ENCODE measurements at regions not wholly inside any gene's neighbourhood (a gene's known extent, or its start where the extent isn't known, plus 50 kb on each side); places are given as distances from the start of the nearest gene placed in this dataset.

DNA sequence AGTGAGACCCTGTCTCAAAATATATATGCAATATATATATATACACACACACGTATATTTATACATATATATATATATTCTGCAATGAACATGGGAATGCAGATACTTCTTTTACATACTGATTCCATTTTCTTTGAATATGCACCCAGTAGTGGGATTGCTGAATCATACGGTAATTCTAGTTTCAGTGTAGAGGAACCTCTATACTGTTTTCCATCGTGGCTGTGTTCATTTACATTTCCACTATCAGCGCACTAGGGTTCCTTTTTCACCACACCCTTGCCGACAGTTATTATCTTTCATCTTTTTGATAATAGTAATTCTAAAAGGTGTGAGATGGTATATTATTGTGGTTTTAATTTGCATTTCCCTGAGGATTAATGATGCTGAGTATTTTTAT lies 52.3 kb upstream of the SLC39A10 start:
- TF ChIP-seq POLR2A (IDR thresholded peaks at IDR 0.05) = no peak
- TF ChIP-seq, protein P1, sequence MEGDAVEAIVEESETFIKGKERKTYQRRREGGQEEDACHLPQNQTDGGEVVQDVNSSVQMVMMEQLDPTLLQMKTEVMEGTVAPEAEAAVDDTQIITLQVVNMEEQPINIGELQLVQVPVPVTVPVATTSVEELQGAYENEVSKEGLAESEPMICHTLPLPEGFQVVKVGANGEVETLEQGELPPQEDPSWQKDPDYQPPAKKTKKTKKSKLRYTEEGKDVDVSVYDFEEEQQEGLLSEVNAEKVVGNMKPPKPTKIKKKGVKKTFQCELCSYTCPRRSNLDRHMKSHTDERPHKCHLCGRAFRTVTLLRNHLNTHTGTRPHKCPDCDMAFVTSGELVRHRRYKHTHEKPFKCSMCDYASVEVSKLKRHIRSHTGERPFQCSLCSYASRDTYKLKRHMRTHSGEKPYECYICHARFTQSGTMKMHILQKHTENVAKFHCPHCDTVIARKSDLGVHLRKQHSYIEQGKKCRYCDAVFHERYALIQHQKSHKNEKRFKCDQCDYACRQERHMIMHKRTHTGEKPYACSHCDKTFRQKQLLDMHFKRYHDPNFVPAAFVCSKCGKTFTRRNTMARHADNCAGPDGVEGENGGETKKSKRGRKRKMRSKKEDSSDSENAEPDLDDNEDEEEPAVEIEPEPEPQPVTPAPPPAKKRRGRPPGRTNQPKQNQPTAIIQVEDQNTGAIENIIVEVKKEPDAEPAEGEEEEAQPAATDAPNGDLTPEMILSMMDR (IDR thresholded peaks at IDR 0.05) = no peak
